Progenitor cell of endocrine pancreas (in vitro differentiated cells): ENCODE measurements at regions not wholly inside any gene's neighbourhood (a gene's known extent, or its start where the extent isn't known, plus 50 kb on each side); places are given as distances from the start of the nearest gene placed in this dataset.

Source experiments
- DNase-seq: peaks from one replicate; pipeline ENCODE4 v3.0.0; 2021; ENCODE audit warnings: low spot score; ENCODE audit not compliant: unreplicated experiment
- H3K27ac Mint-ChIP-seq: 2 replicates; pipeline ENCODE4 v1.8.0; 2021; ENCODE audit warnings: mild to moderate bottlenecking, moderate library complexity, mixed read lengths
- H3K27me3 Mint-ChIP-seq: 2 replicates; pipeline ENCODE4 v1.8.0; 2021; ENCODE audit warnings: mixed read lengths
- H3K36me3 Mint-ChIP-seq: 2 replicates; pipeline ENCODE4 v1.8.0; 2022; ENCODE audit warnings: mixed read lengths; ENCODE audit not compliant: insufficient read depth
- H3K4me1 Mint-ChIP-seq: 2 replicates; pipeline ENCODE4 v1.8.0; 2021; ENCODE audit warnings: low read depth, mixed read lengths
- H3K4me3 Mint-ChIP-seq: 2 replicates; pipeline ENCODE4 v1.8.0; 2021; ENCODE audit warnings: low read depth, mild to moderate bottlenecking, moderate library complexity, mixed read lengths
- H3K9me3 Mint-ChIP-seq: 2 replicates; pipeline ENCODE4 v1.8.0; 2021; ENCODE audit warnings: low read depth, mixed read lengths
- TF ChIP-seq, protein P1 (sequence below): fragments of 200-600 bp; sonication (generic); IDR thresholded peaks from one replicate; pipeline ENCODE4 v1.5.0; 2021; ENCODE audit warnings: antibody characterized with exemption, mild to moderate bottlenecking; ENCODE audit not compliant: unreplicated experiment

DNA sequence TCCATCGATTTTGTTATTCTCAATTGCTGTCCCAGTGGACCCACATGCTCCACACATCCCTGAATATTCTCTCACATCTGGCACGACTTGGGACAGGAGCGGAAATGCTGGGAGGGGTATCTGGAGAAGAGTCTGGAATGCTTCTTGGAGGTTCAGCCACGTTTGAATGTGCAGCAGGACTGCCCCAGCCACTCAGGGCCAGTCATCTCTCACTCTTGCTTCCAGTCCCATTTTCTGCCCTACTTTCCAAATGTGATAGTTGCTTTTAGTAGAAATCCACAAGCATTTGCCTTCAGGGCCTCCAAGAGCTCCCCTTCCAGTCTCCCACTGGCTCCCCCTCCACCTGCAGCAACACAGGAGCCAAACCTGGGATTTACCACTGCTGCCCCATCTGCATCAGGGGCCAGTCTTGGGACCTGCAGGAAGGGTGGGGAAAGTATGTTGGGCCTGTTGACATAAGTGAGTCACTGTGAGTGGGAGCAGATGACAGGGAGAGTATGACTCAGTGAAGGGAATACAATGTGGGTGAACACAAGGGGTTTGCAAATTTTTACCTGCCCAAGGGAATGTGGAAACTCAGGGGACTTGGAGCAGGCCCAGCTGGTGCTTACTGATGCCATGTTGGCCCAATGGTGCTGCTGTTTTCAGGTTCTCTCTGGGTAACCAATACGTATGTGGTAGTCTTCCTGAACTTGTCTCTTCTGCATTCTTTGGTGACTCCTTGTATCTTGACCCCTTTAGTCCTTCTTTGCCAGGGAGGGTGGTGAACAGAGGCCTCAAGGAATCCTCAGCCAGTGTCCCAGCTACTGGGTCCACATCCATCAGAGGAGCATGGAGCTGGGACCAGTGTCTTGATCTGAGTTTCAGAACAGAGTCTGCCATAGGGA is 78.8 kb upstream of the CRHR1 start:
- peaks cover 44% of the 10 kb centered on the region for H3K27me3 Mint-ChIP-seq
- no peak overlapping the region for H3K27ac Mint-ChIP-seq
- H3K9me3 Mint-ChIP-seq: no peaks in the 10 kb centered on the region
- no peaks in the 10 kb centered on the region for H3K36me3 Mint-ChIP-seq
- H3K4me3 Mint-ChIP-seq: no peak overlapping the region
- no peaks in the 10 kb centered on the region for H3K4me1 Mint-ChIP-seq
- DNase-seq: no peak
- TF ChIP-seq, protein P1, sequence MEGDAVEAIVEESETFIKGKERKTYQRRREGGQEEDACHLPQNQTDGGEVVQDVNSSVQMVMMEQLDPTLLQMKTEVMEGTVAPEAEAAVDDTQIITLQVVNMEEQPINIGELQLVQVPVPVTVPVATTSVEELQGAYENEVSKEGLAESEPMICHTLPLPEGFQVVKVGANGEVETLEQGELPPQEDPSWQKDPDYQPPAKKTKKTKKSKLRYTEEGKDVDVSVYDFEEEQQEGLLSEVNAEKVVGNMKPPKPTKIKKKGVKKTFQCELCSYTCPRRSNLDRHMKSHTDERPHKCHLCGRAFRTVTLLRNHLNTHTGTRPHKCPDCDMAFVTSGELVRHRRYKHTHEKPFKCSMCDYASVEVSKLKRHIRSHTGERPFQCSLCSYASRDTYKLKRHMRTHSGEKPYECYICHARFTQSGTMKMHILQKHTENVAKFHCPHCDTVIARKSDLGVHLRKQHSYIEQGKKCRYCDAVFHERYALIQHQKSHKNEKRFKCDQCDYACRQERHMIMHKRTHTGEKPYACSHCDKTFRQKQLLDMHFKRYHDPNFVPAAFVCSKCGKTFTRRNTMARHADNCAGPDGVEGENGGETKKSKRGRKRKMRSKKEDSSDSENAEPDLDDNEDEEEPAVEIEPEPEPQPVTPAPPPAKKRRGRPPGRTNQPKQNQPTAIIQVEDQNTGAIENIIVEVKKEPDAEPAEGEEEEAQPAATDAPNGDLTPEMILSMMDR: no peak

DNA sequence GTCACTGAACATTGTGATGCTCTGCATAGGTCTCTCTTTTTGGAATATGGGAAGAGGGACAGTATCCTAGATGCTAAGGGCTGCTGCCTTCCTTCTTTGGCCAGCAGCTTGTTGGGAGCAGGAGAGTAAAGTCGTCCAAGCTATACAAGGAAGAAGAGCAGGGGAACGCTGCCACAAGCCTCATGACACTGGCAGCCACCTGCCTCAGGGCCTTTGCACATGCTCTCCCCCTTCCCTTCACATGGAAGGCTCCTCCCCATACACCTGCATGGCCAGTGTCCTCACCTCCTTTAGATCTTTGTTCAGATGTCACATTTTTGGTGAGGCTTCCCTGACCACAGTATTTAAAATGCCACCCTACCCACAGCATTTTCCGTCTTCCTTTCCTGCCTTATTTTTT is 78.1 kb upstream of the CRHR1 start:
- no peak overlapping the region for H3K4me3 Mint-ChIP-seq
- no peak for DNase-seq
- TF ChIP-seq, protein P1: no peak
- peaks cover 41% of the 10 kb centered on the region for H3K27me3 Mint-ChIP-seq
- H3K9me3 Mint-ChIP-seq: no peaks in the 10 kb centered on the region
- H3K36me3 Mint-ChIP-seq: no peaks in the 10 kb centered on the region
- H3K4me1 Mint-ChIP-seq: no peaks in the 10 kb centered on the region
- H3K27ac Mint-ChIP-seq: no peak overlapping the region

DNA sequence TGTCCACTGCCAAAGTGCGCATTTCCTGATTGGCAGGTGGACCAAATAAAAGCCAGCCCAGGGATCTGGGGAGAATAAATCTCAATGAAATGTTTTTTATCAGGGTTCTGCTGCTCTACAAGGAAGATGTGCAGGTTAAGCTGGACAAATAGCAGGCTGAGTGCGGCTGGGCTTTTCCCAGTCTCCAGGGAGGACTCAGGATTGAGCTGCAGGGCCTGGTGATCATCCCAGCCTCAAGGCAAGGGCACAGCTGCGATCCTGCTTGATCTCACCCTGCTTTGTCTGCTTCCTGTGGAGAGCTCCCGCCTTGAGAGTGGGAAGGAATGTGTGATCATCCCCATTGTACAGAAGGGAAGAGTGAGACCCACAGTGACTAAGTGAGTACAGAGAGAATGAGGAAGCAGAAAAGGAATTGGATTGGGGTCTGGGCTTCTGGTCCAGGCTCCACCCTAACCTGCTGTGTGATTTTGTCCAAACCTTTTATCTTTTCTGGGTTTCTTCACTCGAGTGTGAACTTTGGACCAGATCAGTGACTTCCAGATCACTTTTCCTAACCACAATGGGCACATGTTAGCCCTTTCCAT is 75.3 kb upstream of the CRHR1 start:
- no peaks in the 10 kb centered on the region for H3K4me1 Mint-ChIP-seq
- peaks cover 41% of the 10 kb centered on the region for H3K27me3 Mint-ChIP-seq
- H3K9me3 Mint-ChIP-seq: no peaks in the 10 kb centered on the region
- DNase-seq: no peak
- TF ChIP-seq, protein P1: no peak
- H3K4me3 Mint-ChIP-seq: no peak overlapping the region
- no peak overlapping the region for H3K27ac Mint-ChIP-seq
- H3K36me3 Mint-ChIP-seq: no peaks in the 10 kb centered on the region

DNA sequence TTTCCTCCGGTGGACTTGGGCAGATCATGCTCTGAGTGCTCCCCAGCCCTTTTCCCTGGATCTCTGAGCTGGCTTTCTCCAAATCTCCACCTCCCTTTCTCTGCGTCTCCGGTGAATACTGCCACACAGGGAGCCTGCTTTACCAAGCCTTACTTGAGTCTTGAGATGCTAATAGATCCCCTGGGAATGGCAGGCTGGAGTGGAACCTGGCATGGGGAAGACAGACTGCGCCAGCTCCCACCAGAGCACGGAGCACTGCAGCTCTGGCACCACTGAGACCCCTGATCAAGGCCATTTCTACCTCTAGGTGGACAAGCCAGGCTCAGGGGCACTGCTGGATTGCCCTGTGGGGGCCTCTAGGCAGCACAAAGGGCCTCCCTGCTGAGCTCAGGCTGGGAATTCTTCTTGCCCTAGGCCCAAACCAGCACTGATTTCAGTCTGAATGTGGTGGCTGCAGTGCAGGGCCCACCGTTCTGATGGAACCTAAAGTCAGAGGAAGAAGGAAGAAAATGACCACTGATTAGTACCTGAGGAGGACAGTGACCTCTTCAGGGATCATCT is 74.3 kb upstream of the CRHR1 start:
- Mint-ChIP-seq H3K36me3 (no peaks in the 10 kb centered on the region), H3K4me1 (no peaks in the 10 kb centered on the region), H3K4me3 (no peak overlapping the region), H3K27ac (no peak overlapping the region), H3K9me3 (no peaks in the 10 kb centered on the region), H3K27me3 (peaks cover 36% of the 10 kb centered on the region)
- TF ChIP-seq, protein P1: no peak
- DNase-seq: no peak

DNA sequence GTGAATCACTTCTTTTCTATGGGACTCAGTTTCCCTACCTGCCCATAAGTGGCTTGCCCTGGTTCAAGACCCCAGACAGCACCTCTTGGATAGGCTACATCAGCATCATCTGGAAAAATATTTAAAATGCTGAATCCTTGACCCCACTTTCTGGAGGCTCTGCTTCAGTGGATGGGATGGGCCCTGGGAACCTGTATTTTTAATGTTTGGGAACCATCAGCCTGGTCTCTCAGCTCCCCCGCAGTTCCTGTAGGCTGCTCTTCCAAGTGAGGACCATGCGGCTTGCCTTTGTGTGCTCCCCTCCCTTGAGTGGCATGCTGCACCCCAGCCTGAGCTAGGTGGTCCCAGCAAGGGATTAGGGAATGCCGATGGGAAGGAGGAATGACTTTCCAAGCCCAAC is 68.3 kb upstream of the CRHR1 start:
- H3K36me3 Mint-ChIP-seq: no peaks in the 10 kb centered on the region
- TF ChIP-seq, protein P1: no peak
- no peak overlapping the region for H3K27ac Mint-ChIP-seq
- H3K4me1 Mint-ChIP-seq: no peaks in the 10 kb centered on the region
- H3K27me3 Mint-ChIP-seq: peaks cover 34% of the 10 kb centered on the region
- H3K9me3 Mint-ChIP-seq: no peaks in the 10 kb centered on the region
- H3K4me3 Mint-ChIP-seq: no peak overlapping the region
- no peak for DNase-seq
